SK-N-MC (cell line): ENCODE measurements at regions not wholly inside any gene's neighbourhood (a gene's known extent, or its start where the extent isn't known, plus 50 kb on each side); places are given as distances from the start of the nearest gene placed in this dataset.

ENCODE experiments used
- DNase-seq: peaks from one replicate; pipeline ENCODE4 v3.0.0-alpha.2; 2011; ENCODE audit warnings: low read depth, low spot score
- H3K27ac ChIP-seq: fragments of 200-600 bp; sonication (generic); 2 replicates; pipeline ENCODE4 v1.5.1; 2016; ENCODE audit warnings: mixed run types
- H3K36me3 ChIP-seq: fragments of 200-600 bp; sonication (generic); 2 replicates; pipeline ENCODE4 v1.6.1; 2017; ENCODE audit warnings: antibody characterized with exemption, low read length, mixed read lengths; ENCODE audit not compliant: insufficient read depth
- H3K4me3 ChIP-seq: fragments of 200-600 bp; sonication (generic); 2 replicates; pipeline ENCODE4 v1.5.1; 2016
- H3K9ac ChIP-seq: fragments of 200-600 bp; sonication (generic); 2 replicates; pipeline ENCODE4 v1.8.0; 2017; ENCODE audit warnings: mixed run types, mixed read lengths; ENCODE audit not compliant: insufficient read length
- H3K9me3 ChIP-seq: fragments of 200-600 bp; sonication (generic); 2 replicates; pipeline ENCODE4 v1.6.1; 2017; ENCODE audit warnings: low read depth, mild to moderate bottlenecking, antibody characterized with exemption, low read length, moderate library complexity, mixed read lengths
- EZH2 ChIP-seq: fragments of 200-600 bp; sonication (generic); IDR thresholded peaks from one replicate; pipeline ENCODE4 v1.6.1; 2017; ENCODE audit warnings: antibody characterized with exemption
- FOXP2 ChIP-seq: optimal IDR thresholded peaks from 2 replicates; pipeline ENCODE3; 2011; ENCODE audit warnings: mild to moderate bottlenecking, moderate library complexity; ENCODE audit not compliant: insufficient read depth; ENCODE audit errors: extremely low read length, control extremely low read depth
- POLR2AphosphoS5 ChIP-seq: IDR thresholded peaks from 2 replicates; pipeline ENCODE4 v1.6.1; 2012; ENCODE audit warnings: mild to moderate bottlenecking, low read depth, low read length, borderline replicate concordance

- H3K9me3 ChIP-seq = no peaks in the 10 kb centered on the region
- TF ChIP-seq EZH2 (no peak), FOXP2 (no peak), POLR2AphosphoS5 (no peak)
- H3K36me3 ChIP-seq = no peaks in the 10 kb centered on the region
- no peak overlapping the region for H3K27ac ChIP-seq
- DNase-seq = no peak
- H3K4me3 ChIP-seq = no peak overlapping the region
- H3K9ac ChIP-seq = no peak overlapping the region
Observed at GRCh38 chr9:78578072-78578471, 281.1 kb downstream of the PSAT1 start.

- TF ChIP-seq EZH2 (no peak), POLR2AphosphoS5 (no peak), FOXP2 (no peak)
- no peaks in the 10 kb centered on the region for H3K9me3 ChIP-seq
- H3K4me3 ChIP-seq = no peak overlapping the region
- no peak overlapping the region for H3K9ac ChIP-seq
- no peak for DNase-seq
- H3K27ac ChIP-seq = no peak overlapping the region
- no peaks in the 10 kb centered on the region for H3K36me3 ChIP-seq
Observed at GRCh38 chr9:78582821-78583220, 285.9 kb downstream of the PSAT1 start.

DNA sequence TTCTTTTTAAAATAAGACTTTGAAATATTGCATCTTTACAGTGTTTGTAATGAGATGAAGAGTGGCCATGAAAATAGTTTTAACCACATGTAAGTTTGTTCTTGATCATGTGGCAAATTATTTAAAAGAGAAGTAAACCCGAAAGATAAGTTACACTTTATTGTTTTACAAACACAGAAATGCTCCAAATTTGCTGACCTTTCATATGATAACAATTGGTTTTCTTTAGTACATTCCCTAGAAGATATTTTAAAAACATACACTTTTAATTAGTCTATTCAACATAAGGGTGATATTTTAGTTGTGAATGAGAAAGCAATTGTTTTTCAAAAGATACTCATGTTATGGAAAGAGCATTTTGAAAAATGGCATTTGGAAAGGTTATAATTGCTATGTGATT lies 287.7 kb downstream of the PSAT1 start:
- H3K4me3 ChIP-seq = no peak overlapping the region
- H3K9me3 ChIP-seq = no peaks in the 10 kb centered on the region
- TF ChIP-seq POLR2AphosphoS5 (no peak), EZH2 (no peak), FOXP2 (no peak)
- H3K9ac ChIP-seq = no peak overlapping the region
- no peak for DNase-seq
- H3K36me3 ChIP-seq = no peaks in the 10 kb centered on the region
- H3K27ac ChIP-seq = no peak overlapping the region

DNA sequence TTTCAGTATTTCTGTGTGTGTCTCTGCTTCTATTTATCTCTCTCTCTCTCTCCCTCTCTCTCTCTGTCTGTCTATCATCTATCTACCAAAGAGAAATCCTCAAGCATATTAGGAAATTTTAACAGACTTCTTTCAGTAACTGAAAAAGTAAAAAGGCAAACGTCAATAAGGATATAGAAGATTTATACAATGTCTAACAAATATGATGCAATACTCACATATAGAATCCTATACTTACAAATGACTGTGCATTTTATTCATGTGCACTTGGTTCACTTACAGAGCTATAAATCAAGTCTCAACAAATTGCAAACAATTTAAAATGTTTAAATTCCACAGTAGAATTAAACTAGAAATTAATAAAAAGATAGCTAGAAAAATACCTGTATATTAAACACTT lies 289.0 kb downstream of the PSAT1 start:
- TF ChIP-seq POLR2AphosphoS5 (no peak), FOXP2 (no peak), EZH2 (no peak)
- H3K9ac ChIP-seq = no peak overlapping the region
- no peak overlapping the region for H3K27ac ChIP-seq
- H3K9me3 ChIP-seq = no peaks in the 10 kb centered on the region
- DNase-seq = no peak
- no peaks in the 10 kb centered on the region for H3K36me3 ChIP-seq
- no peak overlapping the region for H3K4me3 ChIP-seq

GRCh38 chr9:78590068-78590467 lies 293.1 kb downstream of the PSAT1 start:
- Histone ChIP-seq H3K27ac (no peak overlapping the region), H3K9me3 (no peaks in the 10 kb centered on the region), H3K4me3 (no peak overlapping the region), H3K9ac (no peak overlapping the region), H3K36me3 (no peaks in the 10 kb centered on the region)
- no peak for DNase-seq
- TF ChIP-seq EZH2 (no peak), POLR2AphosphoS5 (no peak), FOXP2 (no peak)

DNA sequence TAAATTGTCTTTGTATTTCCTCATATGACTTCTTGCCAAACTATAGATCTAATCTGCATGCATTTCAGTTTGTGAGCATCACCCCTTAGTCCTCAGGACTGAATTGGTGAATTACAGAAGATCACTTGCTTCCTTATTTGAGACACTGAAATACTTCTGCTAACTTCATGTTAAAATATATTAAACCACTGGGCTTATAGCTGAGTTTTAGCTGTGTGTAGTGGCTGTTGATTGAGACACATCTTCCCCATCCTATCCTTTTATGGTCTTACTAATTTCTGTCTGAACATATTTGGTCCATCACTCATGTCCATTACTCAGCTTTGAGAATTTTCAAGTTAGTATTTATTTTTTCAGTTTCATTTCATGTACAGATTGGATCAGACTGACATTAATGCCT lies 295.9 kb downstream of the PSAT1 start:
- Histone ChIP-seq H3K4me3 (no peak overlapping the region), H3K36me3 (no peaks in the 10 kb centered on the region), H3K9ac (no peak overlapping the region), H3K9me3 (no peaks in the 10 kb centered on the region), H3K27ac (no peak overlapping the region)
- DNase-seq = no peak
- TF ChIP-seq EZH2 = no peak

GRCh38 chr9:78595200-78595945 lies 298.4 kb downstream of the PSAT1 start:
- no peak overlapping the region for H3K4me3 ChIP-seq
- DNase-seq = no peak
- TF ChIP-seq FOXP2 (no peak), POLR2AphosphoS5 (no peak), EZH2 (no peak)

DNA sequence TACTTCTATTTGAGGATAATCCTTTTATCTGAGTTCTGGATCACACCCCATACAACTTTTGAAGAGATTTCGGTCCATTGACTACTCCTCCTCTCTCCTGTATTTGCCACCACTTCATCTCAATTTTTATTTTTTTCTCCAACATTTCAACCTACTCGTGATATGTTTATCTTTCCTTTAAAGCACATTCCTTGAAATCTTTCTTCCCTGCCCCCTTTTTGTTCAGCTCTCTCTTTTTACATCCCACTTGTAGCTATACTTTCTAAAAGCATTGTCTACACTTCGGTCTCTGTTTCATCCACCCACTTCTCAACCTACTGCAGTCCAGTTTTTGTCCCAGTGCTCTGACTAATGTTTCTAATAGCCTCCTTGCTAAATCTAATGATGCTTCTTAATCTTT lies 299.4 kb downstream of the PSAT1 start:
- Histone ChIP-seq H3K9me3 (no peaks in the 10 kb centered on the region), H3K27ac (no peak overlapping the region), H3K4me3 (no peak overlapping the region), H3K9ac (no peak overlapping the region), H3K36me3 (no peaks in the 10 kb centered on the region)
- DNase-seq = no peak
- TF ChIP-seq EZH2 (no peak), POLR2AphosphoS5 (no peak), FOXP2 (no peak)

More at GRCh38 chr9:78595200-78595945, 298.4 kb downstream of the PSAT1 start:
- no peaks in the 10 kb centered on the region for H3K36me3 ChIP-seq
- H3K27ac ChIP-seq = no peak overlapping the region
- H3K9ac ChIP-seq = no peak overlapping the region
- H3K9me3 ChIP-seq = no peaks in the 10 kb centered on the region

GRCh38 chr9:78598120-78598519 lies 301.2 kb downstream of the PSAT1 start:
- no peak for DNase-seq
- Histone ChIP-seq H3K9me3 (no peaks in the 10 kb centered on the region), H3K27ac (no peak overlapping the region), H3K9ac (no peak overlapping the region), H3K4me3 (no peak overlapping the region), H3K36me3 (no peaks in the 10 kb centered on the region)
- no peak for TF ChIP-seq EZH2
- TF ChIP-seq FOXP2 = no peak
- no peak for TF ChIP-seq POLR2AphosphoS5
